ENCODE measurements at regions not wholly inside any gene's neighbourhood (a gene's known extent, or its start where the extent isn't known, plus 50 kb on each side); places are given as distances from the start of the nearest gene placed in this dataset.

DNA sequence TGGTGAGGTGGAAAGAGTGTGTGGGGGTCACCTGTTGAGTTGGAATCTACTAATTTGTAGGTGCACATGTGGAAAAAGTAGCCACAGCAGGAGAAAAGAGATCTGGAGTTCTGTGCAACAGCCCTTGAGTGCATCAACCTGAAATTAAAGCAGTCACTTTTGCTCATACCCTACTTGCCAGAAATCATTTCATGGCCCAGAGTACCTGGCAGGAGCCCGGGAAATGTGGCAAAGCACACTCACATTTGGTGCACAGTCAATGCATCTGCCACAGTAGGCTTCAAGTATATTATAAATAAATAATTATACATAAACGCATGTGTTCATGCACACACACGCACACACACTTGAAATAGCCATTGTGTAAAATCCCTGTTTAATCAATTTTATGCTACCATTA lies 203.0 kb downstream of the ICE1 start:
- peaks cover 0 to 18% (median 2%) of the 10 kb centered on the region in 4 donors for H3K9me3 ChIP-seq
- TF ChIP-seq, protein P1, sequence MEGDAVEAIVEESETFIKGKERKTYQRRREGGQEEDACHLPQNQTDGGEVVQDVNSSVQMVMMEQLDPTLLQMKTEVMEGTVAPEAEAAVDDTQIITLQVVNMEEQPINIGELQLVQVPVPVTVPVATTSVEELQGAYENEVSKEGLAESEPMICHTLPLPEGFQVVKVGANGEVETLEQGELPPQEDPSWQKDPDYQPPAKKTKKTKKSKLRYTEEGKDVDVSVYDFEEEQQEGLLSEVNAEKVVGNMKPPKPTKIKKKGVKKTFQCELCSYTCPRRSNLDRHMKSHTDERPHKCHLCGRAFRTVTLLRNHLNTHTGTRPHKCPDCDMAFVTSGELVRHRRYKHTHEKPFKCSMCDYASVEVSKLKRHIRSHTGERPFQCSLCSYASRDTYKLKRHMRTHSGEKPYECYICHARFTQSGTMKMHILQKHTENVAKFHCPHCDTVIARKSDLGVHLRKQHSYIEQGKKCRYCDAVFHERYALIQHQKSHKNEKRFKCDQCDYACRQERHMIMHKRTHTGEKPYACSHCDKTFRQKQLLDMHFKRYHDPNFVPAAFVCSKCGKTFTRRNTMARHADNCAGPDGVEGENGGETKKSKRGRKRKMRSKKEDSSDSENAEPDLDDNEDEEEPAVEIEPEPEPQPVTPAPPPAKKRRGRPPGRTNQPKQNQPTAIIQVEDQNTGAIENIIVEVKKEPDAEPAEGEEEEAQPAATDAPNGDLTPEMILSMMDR (IDR thresholded peaks at IDR 0.05) = no peak
- TF ChIP-seq POLR2A (IDR thresholded peaks at IDR 0.05) (no peak), EP300 (IDR thresholded peaks at IDR 0.05) (no peak)
- no peaks in the 10 kb centered on the region for H3K4me1 ChIP-seq
- H3K27ac ChIP-seq = no peak overlapping the region
- no peak for DNase-seq (ENCODE audit: low spot score in 2 of 2)
- H3K27me3 ChIP-seq = no peaks in the 10 kb centered on the region
- WGBS, 2 donors = 75 to 76% methylated on average over 3 of the region's 3 CpGs
- no peaks in the 10 kb centered on the region for H3K36me3 ChIP-seq
- no peak overlapping the region for H3K4me3 ChIP-seq

DNA sequence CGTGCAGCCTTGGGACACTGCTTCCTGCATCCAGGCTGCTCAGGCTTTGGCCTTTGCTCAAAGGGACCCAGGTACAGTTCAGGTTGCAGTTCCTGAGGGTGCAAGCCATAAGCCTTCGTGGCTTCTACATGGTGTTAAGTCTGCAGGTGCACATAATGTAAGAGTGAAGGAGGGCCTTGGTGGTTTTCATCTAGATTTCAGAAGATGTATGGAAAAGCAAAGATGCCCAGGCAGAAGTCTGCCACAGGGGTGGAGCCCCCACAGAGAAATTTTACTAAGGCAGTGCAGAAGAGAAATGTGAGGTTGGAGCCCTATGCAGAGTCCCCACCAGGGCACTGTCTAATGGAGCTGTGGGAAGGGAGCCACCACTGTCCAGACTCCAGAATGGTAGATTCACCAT lies 200.9 kb downstream of the ICE1 start:
- WGBS, 2 donors = 65 to 80% methylated on average over 2 of the region's 2 CpGs
- no peak for DNase-seq (ENCODE audit: low spot score in 2 of 2)
- Histone ChIP-seq H3K9me3 (peaks cover 0 to 18% (median 2%) of the 10 kb centered on the region in 4 donors), H3K27me3 (no peaks in the 10 kb centered on the region), H3K27ac (no peak overlapping the region), H3K4me3 (no peak overlapping the region), H3K36me3 (no peaks in the 10 kb centered on the region), H3K4me1 (no peaks in the 10 kb centered on the region)
- TF ChIP-seq EP300 (IDR thresholded peaks at IDR 0.05) (no peak), POLR2A (IDR thresholded peaks at IDR 0.05) (no peak)
- TF ChIP-seq, protein P1 (IDR thresholded peaks at IDR 0.05) = no peak

DNA sequence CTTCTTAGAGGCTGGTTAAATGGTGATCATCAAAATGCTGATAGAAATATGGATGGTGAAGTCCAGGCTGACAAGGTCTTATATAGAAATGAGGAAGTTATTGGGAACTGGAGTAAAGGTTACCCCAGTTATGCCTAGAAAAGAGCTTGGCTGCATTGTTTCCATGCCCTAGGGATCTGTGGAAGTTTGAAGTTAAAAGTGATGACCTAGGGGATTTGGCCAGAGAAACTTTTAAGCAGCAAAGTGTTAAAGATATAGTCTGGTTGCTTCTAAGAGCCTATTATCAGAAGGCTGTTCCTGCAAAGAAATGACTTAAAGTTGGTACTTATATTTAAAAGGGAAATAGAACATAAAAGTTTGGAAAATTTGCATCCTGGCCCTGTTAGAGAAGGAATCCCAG lies 200.3 kb downstream of the ICE1 start:
- TF ChIP-seq, protein P1 (IDR thresholded peaks at IDR 0.05) = no peak
- no peak for TF ChIP-seq EP300 (IDR thresholded peaks at IDR 0.05)
- no peak for TF ChIP-seq POLR2A (IDR thresholded peaks at IDR 0.05)
- no peaks in the 10 kb centered on the region for H3K27me3 ChIP-seq
- no peaks in the 10 kb centered on the region for H3K36me3 ChIP-seq
- H3K4me1 ChIP-seq = no peaks in the 10 kb centered on the region
- no peak overlapping the region for H3K4me3 ChIP-seq
- H3K9me3 ChIP-seq = peaks cover 0 to 18% (median 2%) of the 10 kb centered on the region in 4 donors
- no peak for DNase-seq (ENCODE audit: low spot score in 2 of 2)
- H3K27ac ChIP-seq = no peak overlapping the region

GRCh38 chr5:5619546-5619945 lies 197.1 kb downstream of the ICE1 start:
- TF ChIP-seq, protein P1 (IDR thresholded peaks at IDR 0.05) = no peak
- H3K36me3 ChIP-seq = no peaks in the 10 kb centered on the region
- H3K9me3 ChIP-seq = peaks cover 0 to 12% (median 2%) of the 10 kb centered on the region in 4 donors
- no peaks in the 10 kb centered on the region for H3K4me1 ChIP-seq
- no peak for DNase-seq (ENCODE audit: low spot score in 2 of 2)
- 80 to 94% methylated on average over 3 of the region's 3 CpGs for WGBS, 2 donors
- H3K4me3 ChIP-seq = no peak overlapping the region
- H3K27me3 ChIP-seq = no peaks in the 10 kb centered on the region
- H3K27ac ChIP-seq = no peak overlapping the region

DNA sequence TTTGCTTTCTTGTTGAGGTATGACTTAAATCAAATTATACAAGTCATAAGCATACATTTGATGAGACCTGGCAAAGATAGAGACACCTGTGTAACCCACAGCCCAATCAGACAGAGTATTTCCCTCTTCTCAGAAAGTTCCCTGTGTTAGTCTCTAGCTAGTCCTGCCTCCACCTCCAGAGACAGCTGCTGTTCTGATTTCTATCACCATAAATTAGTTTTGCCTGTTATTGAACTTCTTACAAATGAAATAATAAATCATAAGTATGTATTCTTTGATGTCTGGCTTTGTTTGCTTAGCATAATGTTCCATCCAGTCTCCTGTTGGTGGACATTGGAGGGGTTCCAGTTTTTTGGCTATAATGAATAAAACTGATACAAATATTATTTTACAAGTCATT lies 194.5 kb downstream of the ICE1 start:
- H3K27ac ChIP-seq = no peak overlapping the region
- DNase-seq (ENCODE audit: low spot score in 2 of 2) = no peak

More for the DNA sequence above, 194.5 kb downstream of the ICE1 start:
- no peaks in the 10 kb centered on the region for H3K4me1 ChIP-seq
- TF ChIP-seq POLR2A (IDR thresholded peaks at IDR 0.05) = no peak
- TF ChIP-seq, protein P1 (IDR thresholded peaks at IDR 0.05) = no peak
- TF ChIP-seq EP300 (IDR thresholded peaks at IDR 0.05) = no peak
- H3K36me3 ChIP-seq = no peaks in the 10 kb centered on the region
- no peaks in the 10 kb centered on the region for H3K27me3 ChIP-seq
- H3K9me3 ChIP-seq = peaks cover 0 to 4% (median 0%) of the 10 kb centered on the region in 4 donors
- H3K4me3 ChIP-seq = no peak overlapping the region
